Panc1 (cell line): ENCODE measurements at regions not wholly inside any gene's neighbourhood (a gene's known extent, or its start where the extent isn't known, plus 50 kb on each side); places are given as distances from the start of the nearest gene placed in this dataset.

Source experiments
- ATAC-seq: fragments of 200-7000 bp; cut with Tn5 transposase; 2 replicates; pipeline ENCODE4 v1.9.1; 2020; ENCODE audit warnings: mild to moderate bottlenecking, moderate library complexity
- BruUV-seq: library from RNA; stranded (reverse); fragments of 400-500 nt; replicated peaks from 2 replicates; lab custom pipeline; 2021; lab: Mats Ljungman, UMichigan
- CTCF ChIA-PET: fragments of 300-600 bp; sonication (Branson Sonifier 250); formaldehyde crosslinking; loops from one replicate; lab custom pipeline; 2022; ENCODE audit warnings: antibody characterized with exemption; lab: Charles Lee
- POLR2A ChIA-PET: fragments of 300-600 bp; sonication (Branson Sonifier 250); formaldehyde crosslinking; loops from one replicate; lab custom pipeline; 2022; ENCODE audit warnings: antibody characterized with exemption; lab: Charles Lee
- DNase-seq: peaks from one replicate; pipeline ENCODE4 v3.0.0-alpha.2; 2010; ENCODE audit warnings: low read depth, low spot score
- H3K27ac ChIP-seq: 2 replicates; pipeline ENCODE4 v1.5.1; 2011; ENCODE audit warnings: mild to moderate bottlenecking, low read length, inconsistent platforms
- H3K27me3 ChIP-seq: fragments of 200-500 bp; sonication (Bioruptor generic); 2 replicates; pipeline ENCODE4 v1.6.0; 2014; ENCODE audit warnings: low read length, inconsistent platforms; ENCODE audit not compliant: control insufficient read depth, insufficient read depth
- H3K36me3 ChIP-seq: fragments of 200-500 bp; sonication (Bioruptor generic); 2 replicates; pipeline ENCODE4 v1.5.1; 2014; ENCODE audit warnings: inconsistent platforms, mild to moderate bottlenecking, low read length, moderate library complexity; ENCODE audit not compliant: control insufficient read depth, insufficient read depth
- H3K4me1 ChIP-seq: 2 replicates; pipeline ENCODE4 v1.5.1; 2011; ENCODE audit warnings: inconsistent platforms, mild to moderate bottlenecking, low read length, moderate library complexity; ENCODE audit not compliant: control insufficient read depth, insufficient read depth
- H3K4me3 ChIP-seq, 2 experiments: 2 replicates each; pipeline ENCODE4 v1.5.1; 2011 to 2012; ENCODE audit warnings: low read depth in 2 of 2, low read length in 2 of 2, mild to moderate bottlenecking in 2 of 2, inconsistent platforms in 1 of 2, moderate library complexity in 1 of 2
- H3K9me3 ChIP-seq: fragments of 200-500 bp; sonication (Bioruptor generic); 2 replicates; pipeline ENCODE4 v1.5.1; 2014; ENCODE audit warnings: low read depth, mild to moderate bottlenecking, inconsistent platforms, low read length, moderate library complexity; ENCODE audit not compliant: control insufficient read depth, insufficient read depth
- CTCF ChIP-seq: fragments of 450-650 bp; IDR thresholded peaks from 2 replicates; pipeline ENCODE4 v1.5.1; 2017; ENCODE audit warnings: mild to moderate bottlenecking
- POLR2AphosphoS5 ChIP-seq: IDR thresholded peaks from 2 replicates; pipeline ENCODE4 v1.6.1; 2012; ENCODE audit warnings: mild to moderate bottlenecking, low read depth, low read length, moderate library complexity
- REST ChIP-seq, 2 experiments: IDR thresholded peaks; 2 replicates each; pipeline ENCODE4 v1.6.1; 2011 to 2012; ENCODE audit warnings: low read depth in 2 of 2, control low read depth in 1 of 2, low read length in 1 of 2, mild to moderate bottlenecking in 1 of 2, moderate library complexity in 1 of 2; ENCODE audit not compliant: insufficient read depth in 1 of 2
- SIN3A ChIP-seq: IDR thresholded peaks from 2 replicates; pipeline ENCODE4 v1.6.1; 2012; ENCODE audit warnings: low read depth, mild to moderate bottlenecking, low read length, moderate library complexity, borderline replicate concordance; ENCODE audit not compliant: insufficient read depth
- TCF7L2 ChIP-seq: IDR thresholded peaks from 2 replicates; pipeline ENCODE4 v1.6.1; 2011; ENCODE audit warnings: mild to moderate bottlenecking, low read depth, low read length, inconsistent platforms
- in situ Hi-C: cut with HindIII; loops from 2 replicates; pipeline ENCODE4 v1.10.0; 2016; ENCODE audit warnings: low sequenced_read_pairs, low pct_unique_long_range_greater_than_20kb
- intact Hi-C: fragments of 100-400 bp; cut with micrococcal nuclease; formaldehyde crosslinking; loops from one replicate; pipeline ENCODE4 v1.10.0; 2022; ENCODE audit not compliant: unreplicated experiment

- DNase-seq, result no peak
- H3K4me3 ChIP-seq, result no peak overlapping the region
Measured at GRCh38 chr9:126261584-126262356, 64.9 kb upstream of the MVB12B start.

GRCh38 chr9:126262738-126263137 is 63.9 kb upstream of the MVB12B start:
- Histone ChIP-seq H3K4me1 (no peaks in the 10 kb centered on the region), H3K9me3 (no peaks in the 10 kb centered on the region), H3K27ac (no peak overlapping the region), H3K27me3 (peaks cover 12% of the 10 kb centered on the region), H3K36me3 (no peaks in the 10 kb centered on the region), H3K4me3 (no peak overlapping the region)
- DNase-seq, result no peak
- in situ Hi-C loops (no loop called here), intact Hi-C loops (no loop called here)
- TF ChIP-seq POLR2AphosphoS5, result no peak
- no peak for TF ChIP-seq CTCF
- no peak for TF ChIP-seq TCF7L2
- no peak for TF ChIP-seq REST (IDR thresholded peaks at IDR 0.05; ENCODE audit: insufficient read depth in 1 of 2, low read depth in 2 of 2, low read length in 1 of 2)
- no peak for TF ChIP-seq SIN3A
- POLR2A ChIA-PET, result no interaction called here
- BruUV-seq, result no TSS peak
- no peak for ATAC-seq
- CTCF ChIA-PET, result no interaction called here

More at GRCh38 chr9:126261584-126262356, 64.9 kb upstream of the MVB12B start:
- ChIA-PET CTCF (no interaction called here), POLR2A (no interaction called here)
- H3K4me1 ChIP-seq, result no peaks in the 10 kb centered on the region
- peaks cover 12% of the 10 kb centered on the region for H3K27me3 ChIP-seq
- no peak for ATAC-seq
- TF ChIP-seq CTCF, result no peak
- no peak for TF ChIP-seq POLR2AphosphoS5
- TF ChIP-seq SIN3A, result no peak
- TF ChIP-seq TCF7L2, result no peak
- TF ChIP-seq REST (IDR thresholded peaks at IDR 0.05; ENCODE audit: insufficient read depth in 1 of 2, low read depth in 2 of 2, low read length in 1 of 2), result no peak
- H3K36me3 ChIP-seq, result no peaks in the 10 kb centered on the region
- no TSS peak for BruUV-seq
- intact Hi-C loops (no loop called here), in situ Hi-C loops (no loop called here)
- H3K27ac ChIP-seq, result no peak overlapping the region
- H3K9me3 ChIP-seq, result no peaks in the 10 kb centered on the region
